Breast epithelium (tissue), 4 donors: ENCODE measurements at regions not wholly inside any gene's neighbourhood (a gene's known extent, or its start where the extent isn't known, plus 50 kb on each side); places are given as distances from the start of the nearest gene placed in this dataset.
"Not testable (repeated sequence)": the region's sequence is repeated elsewhere in the genome, so short reads cannot be mapped to it uniquely, and the experiment has no call there.

Source experiments
- DNase-seq, 2 donors: peaks; one replicate each; pipeline ENCODE4 v3.0.0-alpha.2; 2019; ENCODE audit warnings: low spot score in 2 of 2
- H3K27ac ChIP-seq, 2 donors: fragments of 200-600 bp; sonication (generic) in 1 of 2; one replicate each; pipeline ENCODE4 v1.5.1; 2016 to 2019; ENCODE audit warnings: mild to moderate bottlenecking in 1 of 2
- H3K27me3 ChIP-seq, 2 donors: fragments of 200-600 bp; sonication (generic) in 1 of 2; one replicate each; pipeline versions ENCODE4 v1.5.1 to v1.6.0; 2017 to 2019; ENCODE audit warnings: control low read depth in 1 of 2, mild to moderate bottlenecking in 1 of 2
- H3K36me3 ChIP-seq: fragments of 200-600 bp; one replicate; pipeline ENCODE4 v1.5.1; 2019
- H3K4me1 ChIP-seq, 2 donors: fragments of 200-600 bp; sonication (generic); one replicate each; pipeline ENCODE4 v1.5.1; 2016 to 2019; ENCODE audit warnings: control low read depth in 1 of 2
- H3K4me3 ChIP-seq, 3 donors: fragments of 200-600 bp; sonication (generic); 1 replicate in 2 of 3; 2 replicates in 1 of 3; pipeline ENCODE4 v1.5.1; 2016 to 2019; ENCODE audit warnings: mild to moderate bottlenecking in 3 of 3, moderate library complexity in 2 of 3
- H3K9me3 ChIP-seq, 2 donors: fragments of 200-600 bp; sonication (generic) in 1 of 2; one replicate each; pipeline ENCODE4 v1.5.1; 2016 to 2019; ENCODE audit warnings: control low read depth in 1 of 2
- POLR2A ChIP-seq: fragments of 450-650 bp; IDR thresholded peaks from one replicate; pipeline ENCODE4 v1.6.1; 2016; ENCODE audit warnings: antibody characterized with exemption, mild to moderate bottlenecking, moderate library complexity
- POLR2AphosphoS5 ChIP-seq, 3 donors: sonication (generic); formaldehyde crosslinking; IDR thresholded peaks; one replicate each; pipeline ENCODE4 v1.6.1; 2017; ENCODE audit warnings: antibody characterized with exemption in 3 of 3
- intact Hi-C: fragments of 100-400 bp; cut with DNase I; formaldehyde crosslinking; loops from one replicate; pipeline ENCODE4 v1.15.1; 2023; ENCODE audit warnings: low total_unique reads
- TF ChIP-seq, protein P1 (sequence below), 3 donors: fragments of 450-650 bp; IDR thresholded peaks; one replicate each; pipeline ENCODE4 v1.5.1; 2016 to 2017; ENCODE audit warnings: antibody characterized with exemption in 3 of 3, mild to moderate bottlenecking in 3 of 3, moderate library complexity in 3 of 3

DNA sequence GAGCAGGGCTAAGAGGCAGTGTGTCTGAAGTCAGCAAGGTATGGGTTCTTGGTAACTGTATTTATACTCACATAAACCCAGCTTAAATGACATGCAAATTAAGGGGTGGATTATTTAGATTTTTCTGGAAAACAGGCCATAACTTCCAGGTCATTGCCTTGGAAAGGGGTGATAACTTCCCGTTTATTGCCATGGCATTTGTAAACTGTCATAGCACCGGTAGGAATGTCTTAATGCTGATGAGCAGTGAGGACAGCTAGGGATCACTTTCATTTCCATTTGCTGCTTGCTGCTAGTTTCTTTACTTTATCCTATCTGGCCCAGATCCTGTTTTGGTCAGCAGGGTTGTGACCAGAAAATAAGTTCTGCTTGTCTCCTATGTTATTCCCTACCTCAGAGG is 1336.7 kb downstream of the CDH11 start:
- Histone ChIP-seq H3K27ac (no peak overlapping the region), H3K9me3 (peaks cover 4 to 14% of the 10 kb centered on the region in 2 donors), H3K27me3 (no peaks in the 10 kb centered on the region), H3K36me3 (no peaks in the 10 kb centered on the region), H3K4me1 (no peaks in the 10 kb centered on the region), H3K4me3 (no peak overlapping the region)
- DNase-seq: no peak
- intact Hi-C loops: no loop called here
- TF ChIP-seq, protein P1, sequence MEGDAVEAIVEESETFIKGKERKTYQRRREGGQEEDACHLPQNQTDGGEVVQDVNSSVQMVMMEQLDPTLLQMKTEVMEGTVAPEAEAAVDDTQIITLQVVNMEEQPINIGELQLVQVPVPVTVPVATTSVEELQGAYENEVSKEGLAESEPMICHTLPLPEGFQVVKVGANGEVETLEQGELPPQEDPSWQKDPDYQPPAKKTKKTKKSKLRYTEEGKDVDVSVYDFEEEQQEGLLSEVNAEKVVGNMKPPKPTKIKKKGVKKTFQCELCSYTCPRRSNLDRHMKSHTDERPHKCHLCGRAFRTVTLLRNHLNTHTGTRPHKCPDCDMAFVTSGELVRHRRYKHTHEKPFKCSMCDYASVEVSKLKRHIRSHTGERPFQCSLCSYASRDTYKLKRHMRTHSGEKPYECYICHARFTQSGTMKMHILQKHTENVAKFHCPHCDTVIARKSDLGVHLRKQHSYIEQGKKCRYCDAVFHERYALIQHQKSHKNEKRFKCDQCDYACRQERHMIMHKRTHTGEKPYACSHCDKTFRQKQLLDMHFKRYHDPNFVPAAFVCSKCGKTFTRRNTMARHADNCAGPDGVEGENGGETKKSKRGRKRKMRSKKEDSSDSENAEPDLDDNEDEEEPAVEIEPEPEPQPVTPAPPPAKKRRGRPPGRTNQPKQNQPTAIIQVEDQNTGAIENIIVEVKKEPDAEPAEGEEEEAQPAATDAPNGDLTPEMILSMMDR (IDR thresholded peaks at IDR 0.05): no peak
- TF ChIP-seq POLR2A: no peak
- no peak for TF ChIP-seq POLR2AphosphoS5 (IDR thresholded peaks at IDR 0.05)

DNA sequence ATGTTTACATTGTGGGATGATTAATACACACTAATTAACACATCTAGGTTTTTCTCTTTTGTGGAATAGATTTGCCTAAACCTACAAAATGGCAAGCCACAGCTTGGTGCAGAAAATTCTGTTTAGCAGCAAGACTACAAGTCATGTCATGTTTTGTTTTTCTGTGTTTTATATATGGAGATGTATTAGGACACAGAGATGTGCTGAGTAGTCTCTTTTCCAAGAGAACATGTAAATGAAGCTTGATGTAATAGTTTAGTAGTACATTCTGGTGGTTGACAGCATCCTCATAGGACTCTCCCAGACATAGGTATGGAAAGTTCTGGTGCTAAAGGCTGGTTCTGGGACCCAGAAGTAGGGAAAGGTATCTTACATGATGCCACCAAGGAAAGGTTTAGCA is 1345.4 kb downstream of the CDH11 start:
- Histone ChIP-seq H3K9me3 (no peaks in the 10 kb centered on the region), H3K27me3 (no peaks in the 10 kb centered on the region), H3K4me3 (no peak overlapping the region), H3K36me3 (no peaks in the 10 kb centered on the region), H3K4me1 (no peaks in the 10 kb centered on the region), H3K27ac (no peak overlapping the region)
- intact Hi-C loops: no loop called here
- TF ChIP-seq POLR2AphosphoS5 (IDR thresholded peaks at IDR 0.05) (no peak), POLR2A (no peak)
- TF ChIP-seq, protein P1 (IDR thresholded peaks at IDR 0.05): no peak
- no peak for DNase-seq

DNA sequence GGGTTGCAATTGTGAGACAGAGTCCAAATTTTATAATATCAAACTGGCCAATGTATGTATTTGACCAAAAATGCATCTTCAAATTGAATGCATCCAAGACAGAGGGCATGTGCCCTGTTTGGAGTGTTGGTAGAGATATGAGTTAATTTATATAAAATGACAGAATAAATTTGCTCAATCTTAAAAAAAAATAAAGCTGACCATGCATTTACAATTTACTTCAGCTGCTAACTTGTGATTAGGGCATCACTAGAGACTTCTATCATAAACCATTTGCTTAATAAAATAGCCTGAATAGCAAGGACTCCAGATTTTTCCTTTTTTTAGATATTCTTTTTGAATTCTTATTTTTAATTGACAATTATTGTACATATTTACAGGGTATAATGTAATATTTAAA is 1345.8 kb downstream of the CDH11 start:
- DNase-seq: no peak
- H3K4me3 ChIP-seq: no peak overlapping the region
- intact Hi-C loops: no loop called here

DNA sequence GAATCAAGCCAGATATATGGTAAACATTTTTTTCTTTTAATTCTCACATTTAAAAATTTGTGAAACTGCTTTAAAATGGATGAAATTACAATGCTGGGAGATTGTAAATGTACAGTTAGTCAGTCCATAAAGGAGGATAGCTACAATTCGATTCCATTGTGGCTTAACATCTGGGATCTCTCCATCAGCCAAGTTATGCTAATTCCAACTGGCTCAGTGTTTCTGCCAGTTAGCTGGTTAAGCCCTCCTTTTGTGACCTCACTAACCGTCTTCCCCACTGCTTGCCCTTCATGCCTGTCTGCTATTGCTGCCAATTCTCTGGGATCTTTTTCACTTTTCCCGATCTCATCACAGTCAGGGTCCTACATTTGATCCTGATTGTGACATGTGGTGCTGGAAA is 1347.6 kb downstream of the CDH11 start:
- H3K4me1 ChIP-seq: no peaks in the 10 kb centered on the region
- no peak overlapping the region for H3K4me3 ChIP-seq
- TF ChIP-seq, protein P1 (IDR thresholded peaks at IDR 0.05): no peak
- TF ChIP-seq POLR2A: no peak
- TF ChIP-seq POLR2AphosphoS5 (IDR thresholded peaks at IDR 0.05): no peak
- H3K27ac ChIP-seq: no peak overlapping the region
- no peaks in the 10 kb centered on the region for H3K36me3 ChIP-seq
- H3K9me3 ChIP-seq: no peaks in the 10 kb centered on the region
- no peak for DNase-seq
- H3K27me3 ChIP-seq: no peaks in the 10 kb centered on the region
- intact Hi-C loops: no loop called here

More for the DNA sequence above, 1345.8 kb downstream of the CDH11 start:
- H3K27me3 ChIP-seq: no peaks in the 10 kb centered on the region
- H3K27ac ChIP-seq: no peak overlapping the region
- no peaks in the 10 kb centered on the region for H3K4me1 ChIP-seq
- TF ChIP-seq POLR2A (no peak), POLR2AphosphoS5 (IDR thresholded peaks at IDR 0.05) (no peak)
- TF ChIP-seq, protein P1 (IDR thresholded peaks at IDR 0.05): no peak
- no peaks in the 10 kb centered on the region for H3K9me3 ChIP-seq
- H3K36me3 ChIP-seq: no peaks in the 10 kb centered on the region

DNA sequence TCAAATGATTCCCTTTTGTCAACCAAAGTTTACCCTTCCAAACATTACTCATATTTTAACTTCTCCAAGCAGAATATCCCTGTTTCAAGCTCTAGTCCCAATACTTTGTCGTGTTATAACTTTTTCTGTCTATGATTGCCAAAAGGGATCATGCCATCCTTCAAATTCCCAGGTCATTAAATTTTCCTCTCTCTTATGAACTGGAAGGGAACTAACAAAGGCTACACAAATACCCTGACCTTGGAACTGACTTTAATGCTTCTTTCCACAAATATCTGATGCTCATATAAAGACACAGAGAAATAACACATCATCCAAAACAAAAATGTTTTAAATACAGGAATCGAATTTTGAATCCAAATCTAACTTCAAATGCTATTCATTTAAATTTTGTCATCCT is 1352.7 kb downstream of the CDH11 start:
- no peaks in the 10 kb centered on the region for H3K36me3 ChIP-seq
- no peak for TF ChIP-seq POLR2A
- TF ChIP-seq POLR2AphosphoS5 (IDR thresholded peaks at IDR 0.05): no peak
- TF ChIP-seq, protein P1 (IDR thresholded peaks at IDR 0.05): no peak
- no peak for DNase-seq
- intact Hi-C loops: no loop called here
- H3K9me3 ChIP-seq: no peaks in the 10 kb centered on the region
- no peak overlapping the region for H3K27ac ChIP-seq
- H3K4me1 ChIP-seq: no peaks in the 10 kb centered on the region
- H3K4me3 ChIP-seq: no peak overlapping the region
- no peaks in the 10 kb centered on the region for H3K27me3 ChIP-seq

DNA sequence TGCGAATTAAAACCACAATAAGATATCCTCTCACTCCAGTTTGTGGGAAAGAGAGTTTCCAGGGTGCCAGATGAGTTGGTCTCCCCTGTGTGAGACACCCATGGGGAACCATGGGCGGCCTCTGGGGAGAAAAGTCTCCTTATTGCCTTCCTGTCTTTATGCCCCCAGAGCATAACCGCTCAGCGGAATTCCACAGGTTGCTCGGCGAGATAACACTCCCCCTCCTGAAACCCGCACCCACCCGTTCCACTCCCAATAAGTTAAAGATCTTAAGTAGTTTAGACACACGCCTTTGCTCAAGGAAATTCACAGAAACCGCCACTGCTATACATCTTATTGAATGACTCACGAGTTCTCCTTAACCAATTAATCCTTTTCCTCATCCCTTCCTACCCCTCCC is 1361.6 kb downstream of the CDH11 start:
- H3K27me3 ChIP-seq, H3K4me3 ChIP-seq, intact Hi-C loops, DNase-seq, H3K36me3 ChIP-seq, H3K9me3 ChIP-seq, H3K4me1 ChIP-seq, H3K27ac ChIP-seq: not testable (repeated sequence)
